GM13977 (cell line): ENCODE measurements at regions not wholly inside any gene's neighbourhood (a gene's known extent, or its start where the extent isn't known, plus 50 kb on each side); places are given as distances from the start of the nearest gene placed in this dataset.

Experiments used
- DNase-seq: peaks from one replicate; pipeline ENCODE4 v3.0.0; 2012; ENCODE audit warnings: low spot score
- CTCF ChIP-seq: IDR thresholded peaks from 2 replicates; pipeline ENCODE4 v1.5.1; 2012; ENCODE audit warnings: mild to moderate bottlenecking, control low read depth; ENCODE audit not compliant: insufficient read depth; ENCODE audit errors: extremely low read depth, missing control alignments
- in situ Hi-C: fragments of 300-500 bp; cut with MboI; formaldehyde crosslinking; loops from one replicate; pipeline ENCODE4 v1.12.0; 2022; ENCODE audit warnings: low sequenced_read_pairs, low pct_unique_long_range_greater_than_20kb, mixed read lengths, inconsistent platforms; ENCODE audit not compliant: unreplicated experiment

GRCh38 chr1:192914092-192914491 lies 105.3 kb downstream of the RGS2 start:
- DNase-seq: no peak
- no peak for TF ChIP-seq CTCF
- in situ Hi-C loops: no loop called here

GRCh38 chr1:192914696-192915095 lies 105.9 kb downstream of the RGS2 start:
- no peak for TF ChIP-seq CTCF
- no peak for DNase-seq
- in situ Hi-C loops: no loop called here

GRCh38 chr1:192916021-192916420 lies 107.2 kb downstream of the RGS2 start:
- DNase-seq: no peak
- TF ChIP-seq CTCF: no peak
- in situ Hi-C loops: no loop called here

GRCh38 chr1:192918259-192918658 lies 109.4 kb downstream of the RGS2 start:
- in situ Hi-C loops: no loop called here
- no peak for DNase-seq
- TF ChIP-seq CTCF: no peak

GRCh38 chr1:192920412-192920811 lies 111.6 kb downstream of the RGS2 start:
- in situ Hi-C loops: no loop called here
- no peak for TF ChIP-seq CTCF
- no peak for DNase-seq

GRCh38 chr1:192925609-192926008 lies 116.8 kb downstream of the RGS2 start:
- in situ Hi-C loops: no loop called here
- no peak for TF ChIP-seq CTCF
- no peak for DNase-seq

- no peak for TF ChIP-seq CTCF
- in situ Hi-C loops: no loop called here
- DNase-seq: no peak
These were observed 117.9 kb downstream of the RGS2 start for GRCh38 chr1:192926736-192927135.
